ENCODE measurements at regions not wholly inside any gene's neighbourhood (a gene's known extent, or its start where the extent isn't known, plus 50 kb on each side); places are given as distances from the start of the nearest gene placed in this dataset.

GRCh38 chr14:99093532-99094517, 178.2 kb downstream of the BCL11B start:
- TF ChIP-seq CTCF (IDR thresholded peaks at IDR 0.05) = no peak
- no peak for TF ChIP-seq POLR2A (IDR thresholded peaks at IDR 0.05)
- intact Hi-C loops (cut with DNase I) = no loop called here
- no peak for DNase-seq

GRCh38 chr14:99094901-99095300, 177.1 kb downstream of the BCL11B start:
- H3K9me3 ChIP-seq = no peaks in the 10 kb centered on the region
- no peaks in the 10 kb centered on the region for H3K27me3 ChIP-seq
- H3K4me3 ChIP-seq (replicated peaks in 1 of 3) = no peak overlapping the region
- no peak overlapping the region for H3K27ac ChIP-seq
- peaks cover 0 to 7% of the 10 kb centered on the region in 2 donors for H3K4me1 ChIP-seq
- no peak for TF ChIP-seq CTCF (IDR thresholded peaks at IDR 0.05)
- intact Hi-C loops (cut with DNase I) = no loop called here
- 91 to 93% methylated on average over 11 to 12 of the region's 12 CpGs for WGBS, 2 donors
- H3K36me3 ChIP-seq = no peaks in the 10 kb centered on the region
- no peak for DNase-seq

More at GRCh38 chr14:99093532-99094517, 178.2 kb downstream of the BCL11B start:
- H3K4me3 ChIP-seq (replicated peaks in 1 of 3) = no peak overlapping the region
- H3K27me3 ChIP-seq = no peaks in the 10 kb centered on the region
- no peak overlapping the region for H3K27ac ChIP-seq
- H3K4me1 ChIP-seq = no peaks in the 10 kb centered on the region
- H3K9me3 ChIP-seq = no peaks in the 10 kb centered on the region
- H3K36me3 ChIP-seq = no peaks in the 10 kb centered on the region
- 73 to 75% methylated on average over 16 to 17 of the region's 17 CpGs for WGBS, 2 donors

- intact Hi-C loops (cut with DNase I) = no loop called here
- no peak for DNase-seq
- Histone ChIP-seq H3K27me3 (no peaks in the 10 kb centered on the region), H3K36me3 (no peaks in the 10 kb centered on the region), H3K4me1 (peaks cover 0 to 7% of the 10 kb centered on the region in 2 donors), H3K9me3 (no peaks in the 10 kb centered on the region), H3K27ac (no peak overlapping the region), H3K4me3 (replicated peaks in 1 of 3) (no peak overlapping the region)
- TF ChIP-seq CTCF (IDR thresholded peaks at IDR 0.05) = no peak
- TF ChIP-seq POLR2A (IDR thresholded peaks at IDR 0.05) = no peak
- WGBS, 2 donors = 92 to 93% methylated on average over 2 of the region's 2 CpGs
Measured at GRCh38 chr14:99095369-99095768, 176.6 kb downstream of the BCL11B start.

GRCh38 chr14:99098199-99098598, 173.8 kb downstream of the BCL11B start:
- intact Hi-C loops (cut with DNase I) = no loop called here
- Histone ChIP-seq H3K9me3 (no peaks in the 10 kb centered on the region), H3K36me3 (no peaks in the 10 kb centered on the region), H3K4me3 (replicated peaks in 1 of 3) (no peak overlapping the region), H3K4me1 (peaks cover 0 to 7% of the 10 kb centered on the region in 2 donors), H3K27ac (no peak overlapping the region), H3K27me3 (no peaks in the 10 kb centered on the region)
- WGBS, 2 donors = 71 to 90% methylated on average over 6 of the region's 6 CpGs
- no peak for DNase-seq
- TF ChIP-seq POLR2A (IDR thresholded peaks at IDR 0.05) (no peak), CTCF (IDR thresholded peaks at IDR 0.05) (no peak)
